Muscle of arm (tissue), 1 donor: ENCODE measurements at regions not wholly inside any gene's neighbourhood (a gene's known extent, or its start where the extent isn't known, plus 50 kb on each side); places are given as distances from the start of the nearest gene placed in this dataset.
"Not testable (repeated sequence)": the region's sequence is repeated elsewhere in the genome, so short reads cannot be mapped to it uniquely, and the experiment has no call there.

Source experiments
- DNase-seq: peaks from one replicate; pipeline ENCODE4 v3.0.0-alpha.2; 2013

DNA sequence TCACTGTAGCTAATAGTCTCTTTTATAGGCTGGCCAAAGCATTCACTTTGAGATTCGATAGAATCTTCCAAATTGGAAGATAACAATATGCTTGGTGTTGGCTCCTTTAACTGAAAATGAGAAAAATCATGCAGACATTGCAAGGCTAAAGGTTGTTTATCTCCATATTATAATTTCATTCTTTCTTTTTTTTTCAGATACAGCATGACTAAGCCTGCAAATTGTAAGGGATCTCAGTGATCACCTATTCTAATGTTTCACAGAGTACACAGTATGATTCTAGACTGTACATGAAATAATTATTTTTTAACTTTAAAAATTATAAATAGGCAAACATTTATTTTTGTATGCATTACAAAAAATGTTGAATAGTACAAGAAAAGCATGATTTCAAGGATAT lies 451.7 kb upstream of the DDI1 start:
- DNase-seq, result no peak

DNA sequence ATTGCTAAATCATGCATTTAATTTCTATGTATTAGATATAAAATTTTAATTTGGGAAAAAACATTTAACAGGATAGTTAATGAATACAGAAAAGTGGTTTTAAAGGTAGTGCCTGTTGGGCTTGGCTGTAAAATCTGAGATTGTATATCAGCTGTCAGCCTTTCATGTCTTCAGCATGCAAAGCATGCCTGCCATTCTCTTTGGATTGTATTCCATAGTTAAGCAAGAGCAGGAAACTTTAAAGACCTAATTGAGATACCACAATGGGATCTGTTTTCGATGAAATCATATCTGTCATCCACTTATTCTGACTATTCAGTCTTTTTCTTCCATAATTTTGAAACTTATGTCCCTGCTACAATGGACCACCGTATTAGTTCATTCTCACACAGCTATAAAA lies 451.0 kb upstream of the DDI1 start:
- no peak for DNase-seq

DNA sequence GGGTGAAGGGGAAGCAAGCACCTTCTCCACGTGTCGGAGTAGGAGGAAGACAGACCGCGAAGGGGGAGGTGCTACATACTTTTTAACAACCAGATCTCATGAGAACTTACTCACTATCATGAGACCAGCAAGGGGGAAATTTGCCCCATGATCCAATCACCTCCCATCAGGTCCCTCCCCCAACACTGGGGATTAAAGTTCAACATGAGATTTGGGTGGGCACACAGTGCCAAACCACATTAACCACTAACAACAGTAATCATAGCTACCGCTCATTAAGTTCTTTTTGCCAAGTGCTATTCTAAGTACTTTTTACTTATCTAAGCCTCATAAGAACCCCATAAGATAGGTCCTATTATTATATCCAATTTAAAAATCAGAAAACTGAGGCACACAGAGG lies 450.5 kb upstream of the DDI1 start:
- DNase-seq, result no peak

DNA sequence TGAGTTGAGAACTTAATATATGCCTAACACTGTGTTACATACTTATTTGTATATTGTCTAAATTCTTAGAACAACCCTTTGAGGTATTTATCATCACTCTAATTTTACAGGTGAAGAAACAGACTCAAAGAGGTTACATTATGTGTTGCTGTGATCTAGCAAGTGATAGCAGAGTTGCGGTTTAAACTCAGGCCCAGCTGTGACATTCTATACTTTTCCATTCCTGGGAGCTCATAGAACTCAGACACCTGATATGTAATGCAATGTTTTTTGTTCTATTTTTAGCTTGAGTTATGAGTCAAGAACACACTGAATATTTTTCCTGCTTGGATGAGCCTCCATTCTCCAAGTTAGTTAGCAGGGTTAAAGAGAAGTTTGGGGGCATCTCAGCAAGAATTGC lies 449.7 kb upstream of the DDI1 start:
- no peak for DNase-seq

DNA sequence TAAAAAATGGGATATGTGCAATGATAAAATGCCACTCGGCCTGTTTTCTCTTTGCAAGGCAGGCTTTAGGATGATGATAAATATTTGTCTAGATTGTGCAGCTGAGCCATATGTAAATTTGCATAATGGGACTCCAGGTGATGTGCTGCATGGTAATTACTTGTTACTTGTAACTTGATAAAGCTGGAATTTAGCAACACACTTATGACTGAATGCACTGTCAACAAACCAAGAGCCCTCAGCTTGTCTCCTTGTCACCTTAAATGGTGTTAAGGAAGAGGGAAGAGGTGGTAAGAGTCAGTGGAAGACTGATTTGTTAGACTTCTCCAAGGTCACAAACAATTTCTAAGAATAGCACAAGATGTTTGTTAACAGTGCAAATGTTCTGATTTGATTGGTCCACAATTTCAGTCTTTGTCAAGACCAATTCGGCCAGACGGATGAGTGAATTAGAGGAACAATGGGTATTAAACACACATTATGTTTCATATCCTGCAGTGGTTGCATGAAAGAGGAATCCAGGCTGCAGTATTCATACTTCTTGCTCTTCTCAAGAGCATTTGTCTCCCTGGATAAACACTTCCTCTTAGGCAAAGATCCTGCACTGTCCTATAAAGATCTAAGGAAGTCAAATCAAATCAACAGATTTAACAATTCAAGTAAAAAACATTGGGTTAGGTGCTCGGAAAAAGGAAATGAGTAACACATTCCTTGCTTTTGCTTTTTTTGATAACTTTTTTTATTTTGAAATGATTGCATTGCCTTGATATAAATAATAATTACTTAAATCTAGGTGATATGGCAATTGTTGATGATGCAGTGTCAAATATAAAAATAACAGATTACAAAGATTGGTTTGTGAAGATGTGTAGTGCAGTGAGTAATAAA lies 448.3 kb upstream of the DDI1 start:
- no peak for DNase-seq

DNA sequence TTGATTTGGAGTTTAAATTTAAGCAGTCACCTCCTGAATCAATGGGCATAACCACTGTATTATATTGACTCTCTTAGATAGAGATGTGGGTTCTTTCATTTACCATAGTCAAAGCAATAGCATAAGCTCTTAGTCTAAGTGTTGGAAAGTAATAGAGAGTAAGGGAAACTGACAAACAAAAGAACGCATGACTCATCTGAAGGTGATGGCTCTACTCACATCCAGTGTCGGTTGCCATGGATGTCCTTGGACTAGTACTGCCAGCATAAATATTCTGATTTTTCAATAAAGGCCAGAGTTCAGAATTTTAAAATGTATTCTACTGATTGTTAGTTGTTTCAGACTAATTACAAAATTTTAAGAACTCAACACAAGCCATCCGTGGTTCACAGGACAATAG lies 444.9 kb upstream of the DDI1 start:
- DNase-seq, result no peak

DNA sequence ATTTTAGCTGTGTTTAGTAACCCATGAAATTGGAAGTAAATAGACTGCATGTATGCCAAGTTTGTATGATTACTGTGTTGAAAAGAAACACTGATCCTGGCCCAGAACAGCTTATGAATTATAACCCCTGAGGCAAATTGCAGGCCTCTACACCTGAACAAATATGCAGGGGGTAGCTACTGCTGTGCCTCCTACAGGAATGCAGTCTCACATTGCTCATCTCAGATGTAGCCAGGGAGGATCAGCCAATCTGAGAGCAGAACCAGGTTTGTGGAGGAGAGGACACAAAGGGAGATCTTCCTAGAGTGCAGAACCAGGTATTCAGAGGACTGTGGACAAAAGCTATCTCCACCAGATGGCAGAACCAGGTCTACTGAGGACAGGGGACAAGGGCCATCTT lies 442.2 kb upstream of the DDI1 start:
- DNase-seq, result no peak

DNA sequence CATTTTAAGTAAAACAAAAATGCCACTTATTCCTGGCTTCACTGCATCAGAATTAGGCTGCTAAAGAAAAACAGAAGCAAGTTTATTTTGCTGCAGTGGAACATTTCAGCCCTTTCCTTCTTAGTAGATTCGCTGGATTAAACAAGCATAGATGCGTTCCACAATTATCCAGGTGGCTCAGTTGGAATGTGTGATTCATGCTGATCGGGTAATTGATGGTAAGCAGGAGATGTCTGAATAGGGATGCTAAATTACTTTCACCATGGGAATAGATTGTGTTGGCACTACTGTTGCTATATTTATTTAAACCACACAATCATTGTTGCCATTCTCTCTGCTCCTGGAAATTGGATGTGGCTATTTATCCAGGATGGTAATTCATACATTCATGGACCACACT lies 440.1 kb upstream of the DDI1 start:
- no peak for DNase-seq

DNA sequence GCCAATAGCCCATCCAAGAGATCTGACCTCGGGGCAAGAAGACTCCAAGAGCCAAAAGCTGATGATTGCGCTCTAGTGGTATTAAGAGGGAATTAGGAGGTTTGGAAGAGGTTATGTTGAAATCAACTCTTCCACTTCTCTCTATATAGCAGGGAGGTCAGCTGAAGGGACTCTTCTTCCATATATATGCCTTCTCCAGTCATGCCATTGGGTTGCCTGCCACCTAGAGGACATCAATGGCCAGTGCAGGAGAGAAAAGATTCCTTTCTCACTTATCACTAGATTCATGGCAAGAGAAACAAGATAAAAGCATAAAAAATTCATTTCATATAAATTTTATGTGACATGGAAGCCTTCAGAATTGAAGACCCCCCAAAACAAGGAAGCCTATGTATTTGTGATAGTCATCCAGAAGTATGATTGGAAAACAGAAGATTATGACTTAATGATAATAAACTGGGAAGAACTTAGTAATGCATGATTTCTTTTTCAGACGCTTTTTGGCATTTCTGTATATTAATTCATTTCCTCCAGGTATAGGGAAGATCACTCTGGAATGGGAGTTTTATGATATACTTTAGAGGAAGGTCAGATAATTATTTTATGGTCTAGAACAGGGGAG lies 435.1 kb upstream of the DDI1 start:
- DNase-seq, result peak; percentile 28

DNA sequence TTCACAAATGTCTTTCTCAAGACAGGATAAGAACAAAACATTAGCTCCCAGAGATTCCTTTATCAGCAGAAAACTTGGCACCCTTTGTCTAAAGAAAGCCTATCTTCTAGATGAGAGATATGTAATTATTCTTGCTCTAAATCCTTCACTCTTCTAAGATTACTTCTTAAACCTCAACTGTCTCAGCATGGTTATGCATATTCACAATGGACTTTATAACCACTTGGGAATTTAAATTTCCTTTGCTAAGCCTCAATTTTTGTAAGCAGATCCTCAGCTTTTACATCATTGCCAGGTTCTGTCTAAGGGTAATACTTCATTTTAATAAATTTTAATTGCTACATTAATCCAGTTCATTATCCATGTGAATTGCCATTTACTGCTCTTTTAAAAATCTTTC lies 433.6 kb upstream of the DDI1 start:
- no peak for DNase-seq

DNA sequence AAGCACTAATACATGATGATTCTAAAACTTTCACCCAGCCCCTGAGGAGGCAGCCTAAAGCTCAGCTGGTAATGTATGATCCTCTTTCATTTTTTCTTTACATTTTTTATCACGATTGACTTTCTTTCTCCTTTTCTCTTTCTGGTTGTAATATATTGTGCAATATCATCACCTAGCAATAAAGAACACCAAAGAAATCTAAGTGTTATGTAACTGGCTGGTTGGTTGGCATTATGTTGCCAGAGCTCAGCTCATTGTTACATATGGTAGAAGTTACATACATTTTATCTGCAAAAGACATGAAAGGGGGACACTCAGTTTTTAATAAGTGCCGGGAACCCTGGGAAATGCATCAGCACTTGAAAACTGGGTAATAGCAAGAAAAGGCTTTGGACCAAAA lies 432.1 kb upstream of the DDI1 start:
- no peak for DNase-seq

DNA sequence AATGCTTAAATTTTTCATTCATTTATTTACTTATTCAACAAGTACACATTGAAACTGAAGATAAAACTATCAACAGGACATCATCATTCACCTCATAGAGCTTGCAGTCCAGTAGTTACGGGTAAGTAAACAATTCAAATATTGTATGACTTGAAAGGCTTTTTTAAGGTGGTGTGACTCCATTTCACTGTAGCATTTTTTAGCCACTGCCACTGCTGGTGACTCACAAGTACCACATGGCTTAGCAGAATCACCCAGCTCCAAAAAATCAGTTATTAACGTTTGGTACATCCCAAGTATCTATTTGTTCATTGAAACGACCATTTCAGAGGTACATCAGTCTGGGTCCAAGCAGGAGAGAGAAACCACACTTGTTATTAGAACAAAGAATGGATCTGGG lies 427.9 kb upstream of the DDI1 start:
- no peak for DNase-seq

DNA sequence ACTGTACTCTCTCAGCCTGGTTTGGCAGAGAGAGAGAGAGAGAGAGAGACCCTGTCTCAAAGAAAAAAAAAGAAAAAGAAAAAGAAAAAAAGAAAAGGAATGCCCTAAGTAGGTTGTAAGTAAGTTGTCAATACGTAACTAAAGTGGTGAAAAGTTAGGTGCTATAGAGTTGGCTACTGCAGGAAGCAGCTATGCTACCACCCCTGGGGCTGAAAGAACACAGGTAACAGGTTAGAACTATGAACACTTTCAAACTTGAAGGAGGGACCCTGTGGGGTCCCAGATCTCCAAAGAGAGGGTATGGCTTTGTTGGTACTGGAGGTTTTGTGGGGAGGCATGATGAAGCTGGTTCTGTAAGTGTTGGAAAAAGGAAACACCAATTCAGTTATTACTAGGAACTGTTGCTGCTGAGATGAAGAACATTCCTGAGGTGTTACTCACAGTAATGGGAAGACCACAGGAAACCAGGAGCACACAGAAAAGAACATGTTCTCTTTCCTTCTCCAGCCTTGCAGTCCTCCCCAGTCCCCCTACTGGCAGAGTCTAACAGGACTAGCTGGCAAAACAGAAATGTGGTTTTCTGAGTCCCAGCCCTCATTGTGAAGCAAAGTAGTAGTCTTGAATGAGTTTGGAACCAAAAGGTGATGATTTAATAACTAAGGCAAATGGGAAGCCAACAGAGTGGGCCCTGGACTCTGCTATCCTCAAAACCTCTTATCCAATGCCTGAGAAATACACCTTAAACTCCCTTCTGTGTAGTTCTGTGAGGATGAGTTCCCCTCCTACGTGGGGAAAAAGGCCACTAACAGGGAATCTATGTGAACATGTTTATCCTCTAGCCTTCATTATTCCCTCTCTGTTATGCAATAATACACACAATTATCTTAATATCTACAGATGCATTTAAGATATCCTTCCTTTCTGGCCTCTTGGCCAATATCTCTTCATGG lies 427.0 kb upstream of the DDI1 start:
- no peak for DNase-seq

DNA sequence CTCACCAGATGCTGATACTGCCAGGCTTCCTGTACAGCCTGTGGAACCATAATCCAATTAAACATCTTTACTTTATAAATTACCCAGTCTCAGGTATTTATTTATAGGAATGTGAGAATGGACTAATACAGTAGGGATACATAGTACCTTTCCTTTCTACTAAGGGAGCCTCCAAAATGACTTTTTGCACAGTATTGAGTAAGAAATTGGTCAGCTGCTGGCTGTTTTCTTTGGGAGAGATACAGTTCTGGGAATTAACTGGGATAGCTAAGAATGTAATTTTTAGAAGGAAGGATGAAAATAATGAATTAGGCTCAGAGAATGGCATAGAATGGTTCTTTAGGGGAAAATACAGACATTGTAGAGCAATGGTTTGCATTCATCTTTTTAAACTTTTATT lies 426.0 kb upstream of the DDI1 start:
- no peak for DNase-seq

DNA sequence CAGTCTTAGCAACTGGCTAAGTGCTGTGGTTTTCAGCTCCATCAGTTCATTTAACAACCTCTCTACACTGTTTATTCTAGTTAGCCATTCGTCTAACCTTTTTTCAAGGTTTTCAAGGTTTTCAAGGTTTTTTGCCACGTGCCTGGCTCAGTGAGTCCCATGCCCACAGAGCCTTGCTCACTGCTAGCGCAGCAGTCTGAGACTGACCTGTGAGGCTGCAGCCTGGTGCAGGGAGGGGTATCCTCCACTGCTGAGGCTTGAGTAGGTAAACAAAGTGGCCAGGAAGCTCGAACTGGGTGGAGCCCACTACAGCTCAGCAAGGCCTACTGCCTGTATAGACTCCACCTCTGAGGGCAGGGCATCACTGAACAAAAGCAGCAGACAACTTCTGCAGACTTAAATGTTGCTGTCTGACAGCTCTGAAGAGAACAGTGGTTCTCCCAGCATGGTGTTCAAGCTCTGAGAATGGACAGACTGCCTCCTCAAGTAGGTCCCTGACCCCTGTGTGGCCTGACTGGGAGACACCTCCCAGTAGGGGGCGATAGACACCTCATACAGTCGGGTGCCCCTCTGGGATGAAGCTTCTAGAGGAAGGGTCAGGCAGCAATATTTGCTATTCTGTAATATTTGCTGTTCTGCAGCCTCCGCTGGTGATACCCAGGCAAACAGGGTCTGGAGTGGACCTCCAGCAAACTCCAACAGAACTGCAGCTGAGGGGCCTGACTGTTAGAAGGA lies 424.7 kb upstream of the DDI1 start:
- DNase-seq, result not testable (repeated sequence)

DNA sequence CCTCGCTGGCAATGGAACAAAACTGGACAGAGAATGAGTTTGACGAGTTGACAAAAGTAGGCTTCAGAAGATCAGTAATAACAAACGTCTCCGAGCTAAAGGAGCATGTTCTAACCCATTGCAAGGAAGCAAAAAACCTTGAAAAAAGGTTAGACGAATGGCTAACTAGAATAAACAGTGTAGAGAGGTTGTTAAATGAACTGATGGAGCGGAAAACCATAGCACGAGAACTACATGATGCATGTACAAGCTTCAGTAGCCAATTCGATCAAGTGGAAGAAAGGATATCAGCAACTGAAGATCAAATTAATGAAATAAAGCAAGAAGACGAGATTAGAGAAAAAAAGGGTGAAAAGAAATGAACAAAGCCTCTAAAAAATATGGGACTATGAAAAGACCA lies 424.0 kb upstream of the DDI1 start:
- not testable (repeated sequence) for DNase-seq

DNA sequence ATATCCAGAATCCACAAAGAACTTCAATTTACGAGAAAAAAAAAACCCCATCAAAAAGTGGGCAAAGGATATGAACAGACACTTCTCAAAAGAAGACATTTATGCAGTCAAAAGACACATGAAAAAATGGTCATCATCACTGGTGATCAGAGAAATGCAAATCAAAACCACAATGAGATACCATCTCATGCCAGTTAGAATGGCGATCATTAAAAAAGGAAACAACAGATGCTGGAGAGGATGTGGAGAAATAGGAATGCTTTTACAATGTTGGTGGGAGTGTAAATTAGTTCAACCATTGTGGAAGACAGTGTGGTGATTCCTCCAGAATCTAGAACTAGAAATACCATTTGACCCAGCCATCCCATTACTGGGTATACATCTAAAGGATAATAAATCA lies 419.9 kb upstream of the DDI1 start:
- DNase-seq, result not testable (repeated sequence)

DNA sequence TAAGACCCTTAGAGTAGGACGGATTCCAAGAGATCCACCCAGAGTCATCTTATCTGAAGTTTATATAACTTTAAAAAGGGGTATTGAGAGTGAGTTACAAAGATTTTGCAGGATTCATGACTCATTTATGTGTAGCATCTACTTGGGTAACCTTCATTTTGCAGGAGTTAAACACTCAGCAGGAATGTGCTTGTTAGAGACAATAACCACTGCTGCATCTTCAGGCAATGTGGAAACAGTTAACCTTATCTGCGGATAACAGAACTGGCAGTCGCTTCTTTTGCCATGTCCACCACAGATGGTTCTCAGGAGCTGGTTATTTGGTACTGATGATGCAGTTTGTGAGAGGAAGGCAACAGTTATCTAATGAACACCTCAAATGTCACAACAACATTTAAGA lies 417.9 kb upstream of the DDI1 start:
- DNase-seq, result no peak

DNA sequence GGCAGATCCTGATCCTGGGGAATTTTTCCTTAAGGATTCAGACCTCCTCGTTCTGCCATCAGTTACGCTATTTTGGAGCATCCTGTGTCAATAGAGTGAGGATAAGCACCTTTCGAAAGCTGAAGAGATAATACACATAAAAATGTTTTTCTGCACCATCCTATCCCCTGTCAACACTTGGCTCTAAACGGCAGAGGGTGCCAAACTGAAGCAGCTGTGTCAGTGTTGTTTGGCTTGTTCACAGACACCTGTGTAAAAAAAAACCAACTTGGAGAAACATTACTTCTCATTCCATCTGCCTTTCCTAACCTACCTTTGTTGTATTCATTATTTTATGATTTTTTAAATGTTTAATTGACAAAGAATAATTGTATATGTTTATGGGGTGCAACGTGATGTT lies 417.0 kb upstream of the DDI1 start:
- DNase-seq, result no peak

DNA sequence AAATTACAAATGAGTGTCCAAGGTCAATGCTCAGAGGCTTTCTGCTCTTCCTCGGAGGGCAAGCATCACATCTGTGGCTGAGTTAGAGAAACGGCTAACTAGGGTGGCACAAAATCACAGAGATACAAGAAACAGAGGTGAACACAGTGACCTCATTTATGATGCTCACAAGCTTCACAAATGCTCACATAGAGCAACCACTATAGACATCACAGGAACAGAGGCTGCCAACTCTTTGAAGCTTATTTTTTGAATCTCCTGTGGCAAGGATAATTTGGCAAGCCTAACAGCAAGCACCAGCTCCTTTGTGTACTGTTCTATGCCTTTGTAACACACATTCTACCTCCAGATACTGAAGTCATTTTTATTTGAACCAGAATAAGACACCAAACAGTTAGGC lies 416.5 kb upstream of the DDI1 start:
- DNase-seq, result no peak

DNA sequence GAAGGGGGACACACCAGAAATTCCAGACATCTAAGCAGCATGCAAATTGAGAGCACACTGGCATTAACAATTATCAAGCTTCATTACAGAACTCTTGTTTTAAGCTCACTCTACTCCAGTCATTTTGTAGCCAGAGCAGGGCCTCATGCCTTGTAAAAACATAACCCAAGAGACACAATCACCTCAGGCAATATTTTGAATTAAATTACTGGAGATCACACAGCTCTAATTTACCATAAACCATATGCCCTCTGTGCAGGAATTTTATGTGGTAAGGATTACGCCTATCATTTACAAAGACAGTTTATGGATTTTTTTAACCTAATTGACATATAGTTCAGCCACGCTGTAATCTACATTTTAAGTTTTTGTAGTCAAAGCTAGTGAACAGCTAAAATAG lies 414.1 kb upstream of the DDI1 start:
- no peak for DNase-seq

DNA sequence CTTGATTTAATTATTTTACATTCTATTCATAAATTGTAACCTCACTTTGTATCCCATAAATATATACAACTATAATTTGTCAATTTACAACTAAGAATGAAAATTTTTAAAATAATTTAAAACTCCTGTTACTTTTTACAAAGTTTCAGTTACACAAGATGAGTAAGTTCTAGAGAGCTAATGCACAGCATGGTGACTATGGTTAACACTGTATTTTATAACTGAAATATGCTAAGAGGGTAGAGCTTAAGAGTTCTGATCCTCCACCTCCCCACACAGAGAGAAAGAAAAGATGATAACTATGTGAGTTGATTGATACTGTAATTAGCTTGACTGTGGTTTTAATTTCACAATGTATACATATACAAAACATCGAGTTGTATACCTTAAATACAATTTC lies 412.5 kb upstream of the DDI1 start:
- no peak for DNase-seq
